ENCODE measurements at regions not wholly inside any gene's neighbourhood (a gene's known extent, or its start where the extent isn't known, plus 50 kb on each side); places are given as distances from the start of the nearest gene placed in this dataset.

DNA sequence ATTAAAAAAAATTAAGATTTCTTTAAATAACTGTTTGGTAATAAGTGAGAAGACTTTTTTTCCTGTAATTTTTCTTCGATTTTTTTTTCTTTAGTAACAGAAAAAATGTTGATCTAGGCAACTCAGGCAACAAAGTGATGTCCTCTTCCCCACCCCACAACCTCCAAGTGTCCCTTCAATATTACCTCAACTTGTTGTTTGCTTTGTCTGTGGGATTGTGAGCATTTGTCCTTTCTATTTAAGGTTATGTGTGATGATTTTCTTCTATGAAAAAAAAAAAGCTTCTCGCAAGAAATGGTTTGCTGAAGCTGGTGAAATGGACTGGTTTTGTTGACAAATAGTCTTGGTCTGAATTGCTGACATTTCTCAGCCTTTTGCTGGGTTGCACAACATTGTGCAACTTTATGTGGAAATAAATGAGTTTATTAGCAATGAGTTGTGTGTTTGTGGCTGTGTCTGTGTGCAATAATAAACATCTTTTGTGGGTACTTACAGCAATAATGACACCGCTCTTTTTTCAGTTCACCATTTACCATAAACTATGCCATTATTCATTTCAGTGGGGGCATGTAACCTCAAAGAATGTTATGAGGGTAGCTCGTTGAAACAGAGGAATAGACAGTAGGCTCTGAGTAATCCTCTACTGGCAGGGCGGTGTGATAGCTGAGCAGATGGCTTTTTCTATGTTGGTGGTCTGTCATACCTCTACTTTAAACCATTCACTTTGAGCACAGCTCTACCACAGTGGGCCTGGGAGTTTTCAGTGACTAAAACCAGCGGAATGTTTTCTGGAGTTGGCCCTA is 218.4 kb downstream of the HLX start:
- TF ChIP-seq, protein P1, sequence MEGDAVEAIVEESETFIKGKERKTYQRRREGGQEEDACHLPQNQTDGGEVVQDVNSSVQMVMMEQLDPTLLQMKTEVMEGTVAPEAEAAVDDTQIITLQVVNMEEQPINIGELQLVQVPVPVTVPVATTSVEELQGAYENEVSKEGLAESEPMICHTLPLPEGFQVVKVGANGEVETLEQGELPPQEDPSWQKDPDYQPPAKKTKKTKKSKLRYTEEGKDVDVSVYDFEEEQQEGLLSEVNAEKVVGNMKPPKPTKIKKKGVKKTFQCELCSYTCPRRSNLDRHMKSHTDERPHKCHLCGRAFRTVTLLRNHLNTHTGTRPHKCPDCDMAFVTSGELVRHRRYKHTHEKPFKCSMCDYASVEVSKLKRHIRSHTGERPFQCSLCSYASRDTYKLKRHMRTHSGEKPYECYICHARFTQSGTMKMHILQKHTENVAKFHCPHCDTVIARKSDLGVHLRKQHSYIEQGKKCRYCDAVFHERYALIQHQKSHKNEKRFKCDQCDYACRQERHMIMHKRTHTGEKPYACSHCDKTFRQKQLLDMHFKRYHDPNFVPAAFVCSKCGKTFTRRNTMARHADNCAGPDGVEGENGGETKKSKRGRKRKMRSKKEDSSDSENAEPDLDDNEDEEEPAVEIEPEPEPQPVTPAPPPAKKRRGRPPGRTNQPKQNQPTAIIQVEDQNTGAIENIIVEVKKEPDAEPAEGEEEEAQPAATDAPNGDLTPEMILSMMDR (IDR thresholded peaks at IDR 0.05; ENCODE audit: poor library complexity, severe bottlenecking) = no peak
- no peak for TF ChIP-seq POLR2AphosphoS5 (IDR thresholded peaks at IDR 0.05)
- no peak for TF ChIP-seq EP300 (conservative IDR thresholded peaks at IDR 0.05; ENCODE audit: poor library complexity, severe bottlenecking)
- TF ChIP-seq, protein P2, sequence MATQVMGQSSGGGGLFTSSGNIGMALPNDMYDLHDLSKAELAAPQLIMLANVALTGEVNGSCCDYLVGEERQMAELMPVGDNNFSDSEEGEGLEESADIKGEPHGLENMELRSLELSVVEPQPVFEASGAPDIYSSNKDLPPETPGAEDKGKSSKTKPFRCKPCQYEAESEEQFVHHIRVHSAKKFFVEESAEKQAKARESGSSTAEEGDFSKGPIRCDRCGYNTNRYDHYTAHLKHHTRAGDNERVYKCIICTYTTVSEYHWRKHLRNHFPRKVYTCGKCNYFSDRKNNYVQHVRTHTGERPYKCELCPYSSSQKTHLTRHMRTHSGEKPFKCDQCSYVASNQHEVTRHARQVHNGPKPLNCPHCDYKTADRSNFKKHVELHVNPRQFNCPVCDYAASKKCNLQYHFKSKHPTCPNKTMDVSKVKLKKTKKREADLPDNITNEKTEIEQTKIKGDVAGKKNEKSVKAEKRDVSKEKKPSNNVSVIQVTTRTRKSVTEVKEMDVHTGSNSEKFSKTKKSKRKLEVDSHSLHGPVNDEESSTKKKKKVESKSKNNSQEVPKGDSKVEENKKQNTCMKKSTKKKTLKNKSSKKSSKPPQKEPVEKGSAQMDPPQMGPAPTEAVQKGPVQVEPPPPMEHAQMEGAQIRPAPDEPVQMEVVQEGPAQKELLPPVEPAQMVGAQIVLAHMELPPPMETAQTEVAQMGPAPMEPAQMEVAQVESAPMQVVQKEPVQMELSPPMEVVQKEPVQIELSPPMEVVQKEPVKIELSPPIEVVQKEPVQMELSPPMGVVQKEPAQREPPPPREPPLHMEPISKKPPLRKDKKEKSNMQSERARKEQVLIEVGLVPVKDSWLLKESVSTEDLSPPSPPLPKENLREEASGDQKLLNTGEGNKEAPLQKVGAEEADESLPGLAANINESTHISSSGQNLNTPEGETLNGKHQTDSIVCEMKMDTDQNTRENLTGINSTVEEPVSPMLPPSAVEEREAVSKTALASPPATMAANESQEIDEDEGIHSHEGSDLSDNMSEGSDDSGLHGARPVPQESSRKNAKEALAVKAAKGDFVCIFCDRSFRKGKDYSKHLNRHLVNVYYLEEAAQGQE (IDR thresholded peaks at IDR 0.05; ENCODE audit: borderline replicate concordance) = no peak
- TF ChIP-seq EZH2 (IDR thresholded peaks at IDR 0.05; ENCODE audit: borderline replicate concordance, insufficient read depth, low read length, poor library complexity, severe bottlenecking) = no peak
- TF ChIP-seq RAD21 (conservative IDR thresholded peaks at IDR 0.05) = no peak
- TF ChIP-seq SMC3 (conservative IDR thresholded peaks at IDR 0.05; ENCODE audit: poor library complexity) = no peak
- TF ChIP-seq MXI1 (conservative IDR thresholded peaks at IDR 0.05; ENCODE audit: poor library complexity, severe bottlenecking) = no peak
- TF ChIP-seq TAF1 (IDR thresholded peaks at IDR 0.05; ENCODE audit: low read depth) = no peak
